GM12864 (cell line): ENCODE measurements at regions not wholly inside any gene's neighbourhood (a gene's known extent, or its start where the extent isn't known, plus 50 kb on each side); places are given as distances from the start of the nearest gene placed in this dataset.

Experiments
- DNase-seq: peaks from one replicate; pipeline ENCODE4 v3.0.0-alpha.2; 2011; ENCODE audit warnings: low read depth
- H3K4me3 ChIP-seq: 2 replicates; pipeline ENCODE4 v1.5.1; 2011; ENCODE audit warnings: mild to moderate bottlenecking, low read depth, low read length, control low read depth
- TF ChIP-seq, protein P1 (sequence below): IDR thresholded peaks from 2 replicates; pipeline ENCODE4 v1.5.1; 2011; ENCODE audit warnings: low read depth, mild to moderate bottlenecking, moderate library complexity, low read length, control low read depth, inconsistent platforms; ENCODE audit errors: missing control alignments

DNA sequence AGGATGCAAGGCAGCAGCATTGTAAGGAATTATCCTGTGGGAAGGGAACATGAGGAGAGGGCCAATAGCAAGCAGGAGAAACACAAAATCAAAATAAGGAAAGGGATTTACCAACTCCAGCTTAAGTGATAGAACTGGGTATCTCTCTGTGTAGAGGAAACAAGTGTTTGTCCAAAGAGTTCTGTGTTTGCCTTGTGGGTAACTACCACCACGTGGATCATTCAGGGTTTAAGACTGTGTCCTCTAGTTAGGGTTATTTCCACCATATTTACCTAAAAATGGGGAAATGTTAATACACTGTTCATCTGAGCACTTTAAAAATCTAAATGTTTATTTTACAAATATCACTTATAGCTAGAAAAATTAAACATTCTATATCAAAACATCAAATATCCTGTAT is 283.3 kb downstream of the EIPR1 start:
- TF ChIP-seq, protein P1, sequence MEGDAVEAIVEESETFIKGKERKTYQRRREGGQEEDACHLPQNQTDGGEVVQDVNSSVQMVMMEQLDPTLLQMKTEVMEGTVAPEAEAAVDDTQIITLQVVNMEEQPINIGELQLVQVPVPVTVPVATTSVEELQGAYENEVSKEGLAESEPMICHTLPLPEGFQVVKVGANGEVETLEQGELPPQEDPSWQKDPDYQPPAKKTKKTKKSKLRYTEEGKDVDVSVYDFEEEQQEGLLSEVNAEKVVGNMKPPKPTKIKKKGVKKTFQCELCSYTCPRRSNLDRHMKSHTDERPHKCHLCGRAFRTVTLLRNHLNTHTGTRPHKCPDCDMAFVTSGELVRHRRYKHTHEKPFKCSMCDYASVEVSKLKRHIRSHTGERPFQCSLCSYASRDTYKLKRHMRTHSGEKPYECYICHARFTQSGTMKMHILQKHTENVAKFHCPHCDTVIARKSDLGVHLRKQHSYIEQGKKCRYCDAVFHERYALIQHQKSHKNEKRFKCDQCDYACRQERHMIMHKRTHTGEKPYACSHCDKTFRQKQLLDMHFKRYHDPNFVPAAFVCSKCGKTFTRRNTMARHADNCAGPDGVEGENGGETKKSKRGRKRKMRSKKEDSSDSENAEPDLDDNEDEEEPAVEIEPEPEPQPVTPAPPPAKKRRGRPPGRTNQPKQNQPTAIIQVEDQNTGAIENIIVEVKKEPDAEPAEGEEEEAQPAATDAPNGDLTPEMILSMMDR, result no peak
- H3K4me3 ChIP-seq, result no peak overlapping the region
- DNase-seq, result no peak

DNA sequence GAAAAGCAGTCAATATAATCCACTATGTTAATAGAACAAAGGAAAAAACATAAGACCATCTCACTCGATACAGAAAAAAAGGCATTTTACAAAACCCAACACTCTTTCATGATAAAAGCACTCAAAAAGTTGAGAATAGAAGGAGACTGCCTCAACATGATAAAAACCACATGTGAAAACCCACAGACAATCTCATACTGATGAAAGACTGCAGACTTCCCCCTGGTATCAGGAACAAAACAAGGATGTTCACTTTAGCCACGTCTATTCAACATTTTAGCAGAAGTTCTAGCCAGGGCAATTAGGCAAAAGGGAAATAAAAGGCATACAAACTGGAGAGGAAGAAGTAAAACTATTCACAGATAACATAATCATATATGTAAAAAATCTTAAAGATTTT is 285.9 kb downstream of the EIPR1 start:
- no peak for DNase-seq

DNA sequence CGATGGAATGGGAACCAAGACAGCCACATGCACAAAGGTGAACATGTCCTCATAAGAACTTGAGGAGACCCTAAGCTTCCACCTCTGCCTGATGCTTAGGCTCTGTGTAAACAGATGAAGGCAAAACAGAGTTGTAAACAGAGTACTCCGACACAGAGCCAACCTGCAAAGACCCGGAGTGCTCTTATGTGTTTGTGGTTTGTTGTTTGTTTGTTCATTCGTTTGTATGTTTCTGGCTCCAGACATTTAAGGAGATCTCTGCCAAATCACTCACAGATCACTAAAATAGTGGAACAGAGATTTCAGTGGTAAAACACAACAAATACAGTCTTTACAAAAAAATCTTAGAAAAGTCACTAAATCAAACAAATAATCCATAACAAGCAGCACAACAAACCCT is 294.9 kb downstream of the EIPR1 start:
- no peak overlapping the region for H3K4me3 ChIP-seq
- TF ChIP-seq, protein P1, result no peak
- no peak for DNase-seq

More for the DNA sequence above, 285.9 kb downstream of the EIPR1 start:
- TF ChIP-seq, protein P1, result no peak
- H3K4me3 ChIP-seq, result no peak overlapping the region

DNA sequence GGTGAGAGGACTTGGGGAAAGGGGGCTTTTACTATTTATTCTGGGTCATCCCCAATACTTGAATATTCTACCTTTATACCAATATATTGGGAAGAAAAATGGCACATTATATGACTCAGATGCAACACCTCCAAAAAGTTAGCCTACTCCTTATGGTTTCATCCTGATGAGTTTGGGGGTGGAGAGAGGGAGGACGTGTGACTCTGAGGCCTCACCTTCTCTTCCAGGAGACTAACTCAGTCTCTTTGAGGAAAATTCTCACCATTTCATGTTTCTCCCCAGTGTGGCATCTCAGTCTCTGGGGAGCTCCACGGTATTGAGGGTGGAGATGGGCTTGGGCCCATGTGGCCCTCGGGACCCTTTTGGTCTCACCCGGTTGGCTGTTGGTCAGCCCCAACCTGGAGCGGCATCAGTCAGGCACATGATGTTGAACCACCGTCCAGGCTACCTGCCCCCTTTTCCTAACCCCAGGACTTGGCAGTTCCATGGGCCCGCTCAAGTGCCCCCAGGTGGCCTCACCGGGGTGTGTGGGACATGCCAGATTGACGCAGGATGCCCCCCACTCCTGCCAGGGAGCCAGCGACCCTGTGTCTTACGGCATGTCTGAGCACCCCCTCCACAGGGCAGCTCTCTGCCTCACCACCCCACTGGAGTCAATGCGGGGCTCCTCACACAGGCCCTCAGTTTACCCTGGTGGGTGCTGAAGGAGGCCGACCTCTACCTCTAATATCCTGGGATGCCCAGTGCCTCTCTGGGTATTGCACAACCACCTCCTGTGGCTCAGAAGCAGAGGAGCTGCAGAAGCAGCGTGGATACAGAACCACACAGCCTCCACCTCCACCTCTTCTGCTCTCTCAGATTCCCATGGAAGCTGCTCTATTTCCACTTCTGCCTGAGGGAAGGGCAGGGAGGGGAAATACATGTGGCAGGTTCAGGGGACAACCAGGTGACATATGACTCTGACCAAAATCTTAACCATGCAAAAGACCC is 297.4 kb downstream of the EIPR1 start:
- H3K4me3 ChIP-seq, result no peak overlapping the region
- TF ChIP-seq, protein P1, result no peak
- no peak for DNase-seq

DNA sequence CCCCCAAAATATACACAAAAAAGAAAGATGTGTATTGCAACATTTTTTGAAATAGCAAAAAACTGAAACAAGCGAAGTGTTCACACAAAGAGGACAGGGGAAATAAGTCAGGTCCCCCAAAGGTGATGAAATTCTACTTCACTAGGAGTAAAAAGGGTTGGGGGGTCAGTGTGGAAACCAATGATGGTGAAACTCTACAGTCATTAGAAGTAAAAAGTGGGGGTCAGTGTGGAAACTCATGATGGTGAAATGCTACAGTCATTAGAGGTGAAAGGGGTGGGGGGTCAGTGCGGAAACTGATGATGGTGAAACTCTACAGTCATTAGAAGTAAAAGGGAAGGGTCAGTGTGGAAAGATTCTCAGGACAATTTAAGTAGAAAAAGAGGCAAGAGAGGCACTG is 298.2 kb downstream of the EIPR1 start:
- H3K4me3 ChIP-seq, result no peak overlapping the region
- DNase-seq, result no peak

DNA sequence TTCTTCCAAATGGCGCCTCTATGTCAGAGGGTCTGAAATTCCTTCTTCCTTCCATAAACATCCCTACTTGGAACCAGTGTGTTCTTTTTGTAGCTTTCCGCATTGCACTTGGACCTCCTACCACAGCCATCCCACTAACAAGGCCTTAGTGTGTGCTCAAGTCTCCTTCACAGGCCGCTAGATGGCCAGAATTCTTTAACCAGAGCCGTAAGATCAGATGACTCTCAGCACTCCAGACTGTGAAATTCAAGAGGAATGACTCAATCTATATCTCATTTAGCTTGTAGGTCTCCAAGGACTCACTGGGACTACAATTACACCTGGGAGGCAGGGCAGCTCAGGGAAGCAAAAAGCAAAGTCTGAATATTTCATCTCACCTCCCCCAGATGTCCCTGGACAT is 298.9 kb downstream of the EIPR1 start:
- TF ChIP-seq, protein P1, result no peak
- no peak for DNase-seq
- no peak overlapping the region for H3K4me3 ChIP-seq

More for the DNA sequence above, 298.2 kb downstream of the EIPR1 start:
- TF ChIP-seq, protein P1, result no peak
